Raji (cell line): ENCODE measurements at regions not wholly inside any gene's neighbourhood (a gene's known extent, or its start where the extent isn't known, plus 50 kb on each side); places are given as distances from the start of the nearest gene placed in this dataset.

Source experiments
- POLR2A ChIP-seq: IDR thresholded peaks from 2 replicates; pipeline ENCODE4 v1.6.1; 2011; ENCODE audit warnings: low read depth, low read length, control low read depth; ENCODE audit not compliant: insufficient read depth

DNA sequence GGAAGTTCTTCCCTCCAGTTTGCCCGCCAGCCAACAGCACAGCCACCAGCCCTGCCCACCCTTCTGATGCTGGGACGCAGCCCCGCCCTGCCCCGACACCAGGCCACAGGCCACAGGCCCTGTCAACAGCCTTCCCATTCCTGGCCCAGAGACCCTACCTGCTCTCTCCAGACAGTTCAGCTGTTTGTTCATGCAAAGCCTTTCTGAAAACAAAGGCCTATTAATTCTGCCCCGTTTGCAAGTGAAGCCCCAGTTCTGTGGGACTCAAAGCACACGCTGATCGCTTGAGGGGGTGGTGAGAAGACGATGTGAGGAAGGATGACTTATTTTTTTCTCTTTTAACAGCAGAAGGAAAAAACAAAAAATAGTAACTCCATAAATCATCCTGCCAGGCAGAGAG is 55.4 kb upstream of the KIF26B start:
- no peak for TF ChIP-seq POLR2A

DNA sequence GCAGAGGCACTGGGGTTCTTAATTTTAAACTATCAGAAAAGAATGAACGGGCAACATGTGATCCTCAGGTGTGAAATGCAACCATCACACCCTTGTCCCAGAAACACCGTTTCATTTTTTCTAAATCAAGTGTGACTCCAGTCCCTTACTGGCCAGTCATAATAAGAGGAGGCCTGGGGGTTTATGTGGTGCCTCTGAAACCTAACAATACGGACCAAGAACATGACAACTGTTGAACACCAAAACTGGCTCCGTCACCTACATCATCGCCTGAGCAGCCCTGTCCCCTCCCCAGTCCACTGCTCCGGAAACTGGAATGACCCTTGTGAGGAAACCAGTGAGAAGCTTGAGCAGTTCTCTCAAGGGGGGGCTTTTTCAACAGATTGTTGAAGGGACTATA is 55.9 kb upstream of the KIF26B start:
- TF ChIP-seq POLR2A: no peak

DNA sequence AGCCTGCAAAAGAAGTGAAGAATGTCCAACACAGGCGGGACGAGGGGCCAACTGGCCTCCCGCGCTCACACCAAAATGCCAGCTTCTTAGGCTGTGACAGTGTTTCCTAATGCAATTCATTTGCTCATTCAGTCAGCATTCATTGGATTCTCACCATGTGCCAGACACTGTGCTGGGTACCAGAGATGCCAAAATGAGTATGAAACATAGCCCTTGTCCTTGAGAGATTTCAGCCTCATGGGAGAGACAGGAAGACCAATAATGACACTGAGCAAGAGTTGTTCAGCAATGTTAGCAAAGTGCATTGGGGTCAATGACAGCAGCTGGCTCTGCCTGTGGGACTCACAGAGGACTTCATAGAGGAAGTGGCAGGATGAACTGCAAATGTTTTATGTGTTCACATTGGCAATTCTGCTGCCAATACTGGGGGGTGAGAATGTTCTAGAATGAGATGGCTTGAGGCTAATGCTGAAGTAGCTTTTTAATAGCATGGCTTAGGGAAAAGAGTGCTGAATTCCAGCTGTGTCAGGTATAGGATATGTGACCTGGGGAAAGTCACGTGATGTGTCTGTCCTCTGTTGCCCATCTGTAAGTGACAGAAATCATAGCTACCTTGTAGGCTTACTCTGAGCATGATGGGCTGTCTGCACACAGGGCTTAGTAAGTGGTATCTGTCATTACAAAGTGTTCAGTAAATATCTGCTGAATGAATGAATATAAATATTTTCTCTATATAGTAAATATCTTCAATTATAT is 58.3 kb upstream of the KIF26B start:
- no peak for TF ChIP-seq POLR2A

DNA sequence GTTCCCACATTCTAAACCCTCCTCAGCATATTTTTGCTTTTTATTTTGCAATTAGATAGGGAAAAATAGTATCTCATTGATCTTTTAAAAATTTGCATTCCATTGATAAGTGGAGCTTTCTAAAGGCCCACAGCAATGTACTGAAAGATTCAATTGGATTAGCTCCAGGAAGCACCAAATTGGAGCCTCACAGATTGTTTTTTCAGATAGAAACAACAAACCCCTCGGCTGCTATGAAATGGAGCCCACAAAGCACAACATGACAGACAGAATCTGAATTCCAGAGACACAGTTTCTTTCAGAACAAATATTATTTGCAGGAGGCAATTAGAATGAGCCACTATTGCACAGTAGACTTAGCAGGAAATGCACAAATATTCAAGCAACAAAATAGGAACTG is 58.9 kb upstream of the KIF26B start:
- TF ChIP-seq POLR2A: no peak

DNA sequence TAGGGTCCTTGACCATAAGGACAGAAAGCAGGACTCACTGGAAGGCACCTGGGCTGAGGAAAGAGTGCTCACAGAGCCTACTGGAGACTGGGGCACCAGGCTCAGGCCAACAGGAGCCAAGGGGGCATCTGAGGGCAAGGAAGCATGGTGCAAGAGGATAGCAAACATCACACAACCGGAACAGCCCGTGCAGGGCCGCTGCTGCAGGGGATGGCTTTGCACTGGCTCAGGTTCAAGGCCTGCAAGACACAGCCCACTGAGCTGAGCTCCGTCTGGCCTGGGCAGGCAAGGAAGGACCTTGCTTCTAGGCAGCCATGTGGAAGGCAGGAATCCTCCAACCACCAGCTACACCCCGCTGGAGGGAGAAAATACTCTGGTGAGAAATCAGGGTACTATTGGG is 59.8 kb upstream of the KIF26B start:
- no peak for TF ChIP-seq POLR2A

GRCh38 chr1:245094092-245094491 is 60.7 kb upstream of the KIF26B start:
- no peak for TF ChIP-seq POLR2A

DNA sequence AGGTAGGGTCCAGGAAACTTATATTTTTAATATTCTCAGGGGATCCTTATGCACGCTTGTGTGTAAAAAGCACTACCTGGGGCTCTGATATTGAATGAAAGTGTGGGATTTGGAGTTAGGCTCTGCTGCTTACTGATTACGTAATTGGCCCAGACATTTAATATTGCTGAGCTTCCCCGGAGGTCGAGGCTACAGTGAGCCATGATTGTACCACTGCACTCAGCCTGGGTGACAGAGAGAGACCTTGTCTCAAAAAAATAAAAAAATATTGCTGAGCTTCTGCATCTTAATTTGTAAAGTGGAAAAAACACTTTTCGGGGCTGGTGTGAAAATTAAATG is 62.2 kb upstream of the KIF26B start:
- TF ChIP-seq POLR2A: no peak

- no peak for TF ChIP-seq POLR2A
These were observed 62.8 kb upstream of the KIF26B start for GRCh38 chr1:245091818-245092637.

- no peak for TF ChIP-seq POLR2A
These were observed 63.6 kb upstream of the KIF26B start for GRCh38 chr1:245091171-245091621.

DNA sequence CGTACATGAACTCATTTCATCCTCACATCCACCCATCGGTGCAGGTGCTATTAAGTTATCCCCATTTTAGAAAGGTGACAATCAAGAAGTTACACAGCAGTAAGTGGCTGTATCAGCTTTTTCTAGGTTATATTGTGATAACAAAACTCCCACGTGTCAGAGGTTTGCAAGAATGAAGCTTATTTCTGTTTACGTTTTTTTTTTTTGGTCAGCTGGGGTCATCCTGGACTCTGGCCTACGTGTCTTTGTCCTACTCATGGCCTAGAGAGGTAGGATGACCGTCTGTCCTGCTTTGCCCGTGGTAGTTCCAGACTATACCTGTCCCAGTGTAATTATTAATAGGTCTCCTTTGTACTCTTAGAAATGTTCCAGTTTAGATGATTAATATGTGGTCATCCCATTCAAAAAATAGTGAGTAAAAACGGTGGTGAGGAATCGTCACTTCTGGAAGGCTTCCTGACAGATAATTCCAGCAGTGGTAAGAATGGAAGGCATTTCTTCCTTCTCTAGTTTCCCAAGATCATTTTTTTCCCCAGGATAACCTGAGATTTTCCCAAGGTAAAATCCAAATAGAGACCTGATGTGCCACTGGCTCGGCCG is 64.2 kb upstream of the KIF26B start:
- TF ChIP-seq POLR2A: no peak

DNA sequence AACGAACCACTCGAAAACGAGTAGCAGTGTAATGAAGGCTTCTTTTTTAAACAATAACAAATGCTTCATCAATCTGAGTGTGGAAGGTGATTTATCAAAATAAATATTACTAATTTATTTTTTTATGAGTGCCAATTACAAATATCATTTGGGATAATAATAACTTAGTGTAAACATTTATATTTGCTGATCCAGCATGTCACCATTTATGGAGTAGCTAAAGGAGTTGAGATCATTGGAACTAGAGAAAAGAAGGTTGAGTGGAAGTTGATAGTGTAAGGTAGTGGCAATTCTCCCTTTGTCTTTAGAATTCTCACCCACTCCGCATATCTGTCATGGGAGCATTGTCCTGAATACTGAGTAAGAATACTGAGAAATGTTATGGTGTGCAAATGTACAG is 67.1 kb upstream of the KIF26B start:
- TF ChIP-seq POLR2A: no peak

DNA sequence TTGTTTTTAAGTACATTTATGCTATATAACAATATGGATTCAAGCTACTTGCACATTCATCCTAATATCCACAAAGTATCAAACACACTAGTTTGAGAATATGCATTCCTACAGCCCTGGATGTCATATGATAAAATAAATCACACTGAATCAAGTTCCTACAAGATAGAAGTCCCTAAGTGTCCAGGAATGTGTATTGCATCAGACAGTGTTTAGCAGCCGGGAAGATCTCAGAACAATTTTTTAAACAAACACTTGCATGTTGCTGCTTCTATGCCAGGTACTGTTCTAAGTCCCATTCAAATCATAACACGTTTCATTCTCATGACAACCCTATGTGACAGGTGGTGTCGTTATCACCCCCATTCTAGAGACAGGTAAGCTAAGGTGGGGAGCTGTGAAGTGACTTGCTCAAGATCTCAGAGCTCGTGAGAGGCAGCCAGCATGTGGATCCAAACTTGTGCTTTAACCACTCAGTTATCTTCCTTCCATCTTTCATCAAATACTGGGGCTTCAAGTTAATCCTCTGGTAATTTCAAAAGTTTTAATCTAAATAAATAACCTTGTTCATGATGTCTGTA is 68.3 kb upstream of the KIF26B start:
- TF ChIP-seq POLR2A: no peak

DNA sequence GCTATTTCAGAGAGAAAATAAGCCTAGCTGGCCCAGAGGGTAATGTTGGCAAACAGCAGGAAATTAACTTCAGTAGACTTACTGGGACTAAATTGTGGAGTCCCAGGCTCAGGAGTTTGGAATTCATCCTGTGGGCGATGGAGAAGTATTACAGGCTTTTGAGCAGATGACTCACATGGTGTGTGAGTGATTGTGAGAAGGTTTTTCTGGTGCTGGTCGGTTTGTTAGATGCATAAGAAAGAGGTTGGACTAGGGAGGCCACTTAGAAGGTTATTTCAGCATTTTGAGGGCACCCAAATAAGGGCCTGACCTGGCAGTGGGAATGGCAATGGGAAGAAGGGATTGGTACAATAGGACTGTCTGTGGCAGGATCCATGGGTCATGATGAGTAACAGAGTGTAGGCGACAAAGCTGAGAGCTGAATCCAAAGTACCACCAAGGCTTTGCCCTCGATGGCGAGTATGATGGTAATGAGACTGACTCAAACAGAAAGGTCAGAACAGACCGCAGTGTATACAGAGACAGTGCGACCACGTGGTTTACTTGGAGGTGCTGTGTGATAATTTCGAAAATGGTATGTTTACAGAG is 69.2 kb upstream of the KIF26B start:
- no peak for TF ChIP-seq POLR2A

- no peak for TF ChIP-seq POLR2A
These were observed 70.2 kb upstream of the KIF26B start for GRCh38 chr1:245084551-245084950.

DNA sequence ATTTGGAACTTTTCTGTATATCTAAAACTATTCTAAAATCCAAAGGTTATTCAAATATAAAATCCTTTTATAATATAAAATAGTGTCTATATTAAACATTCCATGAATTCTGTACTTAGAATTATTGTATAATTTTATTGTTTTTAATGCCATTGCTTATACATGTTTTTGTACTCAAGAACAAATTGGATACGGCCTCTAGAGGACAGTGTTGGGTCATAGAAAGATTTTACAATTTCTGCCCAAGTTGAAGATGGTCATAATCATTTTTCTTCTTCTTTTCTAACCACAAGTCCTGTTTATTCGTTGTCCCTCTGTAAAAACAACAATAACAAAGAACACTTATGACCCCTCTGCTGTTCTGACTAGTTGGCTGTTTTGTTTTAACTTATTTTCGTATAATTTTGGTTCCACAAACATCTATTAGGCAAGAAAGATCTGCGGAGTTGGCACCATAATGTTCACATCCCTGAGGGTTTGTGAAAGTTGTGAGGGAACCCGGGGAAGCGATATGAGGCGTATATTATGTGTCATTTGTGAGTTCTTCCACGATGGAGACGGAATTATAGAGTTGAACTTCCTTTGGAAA is 75.7 kb upstream of the KIF26B start:
- TF ChIP-seq POLR2A: no peak
